Activated T-cell treated with anti-CD3 and anti-CD28 coated beads, Interleukin-2, amount 50 U/mL, for 24 hours (primary cell): ENCODE measurements at regions not wholly inside any gene's neighbourhood (a gene's known extent, or its start where the extent isn't known, plus 50 kb on each side); places are given as distances from the start of the nearest gene placed in this dataset.
"Not testable (repeated sequence)": the region's sequence is repeated elsewhere in the genome, so short reads cannot be mapped to it uniquely, and the experiment has no call there.

ENCODE experiments used
- DNase-seq: peaks from one replicate; pipeline ENCODE4 v3.0.0-alpha.2; 2020
- H3K27ac Mint-ChIP-seq: 2 replicates; pipeline ENCODE4 v1.8.0; 2020; ENCODE audit warnings: mild to moderate bottlenecking, mixed read lengths
- H3K27me3 Mint-ChIP-seq: 2 replicates; pipeline ENCODE4 v1.8.0; 2020; ENCODE audit warnings: mixed read lengths
- H3K36me3 Mint-ChIP-seq: 2 replicates; pipeline ENCODE4 v1.8.0; 2020; ENCODE audit warnings: low read depth, mixed read lengths
- H3K4me1 Mint-ChIP-seq: 2 replicates; pipeline ENCODE4 v1.8.0; 2020; ENCODE audit warnings: low read depth, mixed read lengths
- H3K4me3 Mint-ChIP-seq: 2 replicates; pipeline ENCODE4 v1.8.0; 2020; ENCODE audit warnings: mild to moderate bottlenecking, moderate library complexity, mixed read lengths
- H3K9me3 Mint-ChIP-seq: 2 replicates; pipeline ENCODE4 v1.8.0; 2020; ENCODE audit warnings: mixed read lengths

DNA sequence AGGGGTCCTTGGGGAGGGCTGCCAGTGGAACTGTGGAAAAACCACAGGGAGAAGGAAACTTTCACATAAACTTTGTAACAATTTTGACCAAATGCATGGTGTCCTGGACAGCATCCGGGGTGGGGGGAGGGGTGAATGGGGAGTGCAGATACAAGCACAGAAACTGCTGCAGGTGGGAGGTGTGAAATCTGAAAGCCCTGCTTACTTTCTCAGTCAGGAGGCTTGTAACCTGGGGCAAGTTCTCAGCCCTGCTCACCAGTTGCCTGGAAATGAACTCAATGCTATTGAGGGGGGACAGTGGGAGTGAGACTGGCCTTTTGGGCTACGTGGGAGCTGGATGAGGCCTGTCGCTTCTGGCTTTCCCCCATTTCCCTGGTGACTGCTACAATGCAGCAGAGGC, 694.5 kb upstream of the ZNF608 start:
- Mint-ChIP-seq H3K36me3 (no peaks in the 10 kb centered on the region), H3K27me3 (no peaks in the 10 kb centered on the region), H3K9me3 (peaks cover 51% of the 10 kb centered on the region), H3K4me3 (no peak overlapping the region), H3K27ac (no peak overlapping the region), H3K4me1 (no peaks in the 10 kb centered on the region)
- no peak for DNase-seq

DNA sequence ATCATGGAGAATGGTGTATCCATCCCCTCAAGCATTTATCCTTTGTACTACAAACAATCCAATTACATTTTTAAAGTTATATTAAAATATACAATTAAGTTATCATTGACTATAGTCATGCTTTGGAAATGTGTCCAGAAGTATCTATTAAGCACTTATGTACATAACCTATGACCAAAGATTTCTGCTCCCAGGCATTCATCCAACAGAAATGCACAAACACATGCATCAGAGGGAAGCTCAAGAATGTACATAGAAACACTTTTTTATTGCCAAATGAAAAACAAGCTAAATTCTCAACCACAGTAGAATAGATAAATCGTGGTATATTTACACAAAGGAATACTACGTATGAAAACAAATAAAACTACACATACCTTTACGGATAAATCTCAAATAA, 700.5 kb upstream of the ZNF608 start:
- H3K27me3 Mint-ChIP-seq = no peaks in the 10 kb centered on the region
- no peak overlapping the region for H3K4me3 Mint-ChIP-seq
- DNase-seq = no peak
- peaks cover 31% of the 10 kb centered on the region for H3K9me3 Mint-ChIP-seq
- no peak overlapping the region for H3K27ac Mint-ChIP-seq
- H3K4me1 Mint-ChIP-seq = no peaks in the 10 kb centered on the region
- H3K36me3 Mint-ChIP-seq = no peaks in the 10 kb centered on the region

DNA sequence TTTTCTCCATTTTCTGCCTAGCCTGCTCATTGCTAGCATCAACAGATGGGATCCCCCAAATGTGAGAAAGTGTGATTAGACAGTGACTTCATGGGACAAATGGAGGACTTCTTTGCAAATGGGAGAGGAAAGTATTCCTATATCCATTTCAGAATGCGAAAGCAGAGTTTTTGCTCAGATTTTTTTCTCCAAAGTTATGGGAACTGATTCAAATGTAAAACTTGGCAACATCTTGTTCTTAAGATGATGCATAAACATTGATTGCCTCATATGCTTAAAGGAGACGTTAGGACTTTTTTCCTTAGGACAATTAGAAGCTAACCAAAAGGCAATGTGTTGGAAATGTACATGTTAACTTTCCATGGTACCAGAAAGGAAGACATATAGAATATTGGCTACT, 704.3 kb upstream of the ZNF608 start:
- no peak for DNase-seq
- Mint-ChIP-seq H3K9me3 (peaks cover 21% of the 10 kb centered on the region), H3K36me3 (no peaks in the 10 kb centered on the region)

DNA sequence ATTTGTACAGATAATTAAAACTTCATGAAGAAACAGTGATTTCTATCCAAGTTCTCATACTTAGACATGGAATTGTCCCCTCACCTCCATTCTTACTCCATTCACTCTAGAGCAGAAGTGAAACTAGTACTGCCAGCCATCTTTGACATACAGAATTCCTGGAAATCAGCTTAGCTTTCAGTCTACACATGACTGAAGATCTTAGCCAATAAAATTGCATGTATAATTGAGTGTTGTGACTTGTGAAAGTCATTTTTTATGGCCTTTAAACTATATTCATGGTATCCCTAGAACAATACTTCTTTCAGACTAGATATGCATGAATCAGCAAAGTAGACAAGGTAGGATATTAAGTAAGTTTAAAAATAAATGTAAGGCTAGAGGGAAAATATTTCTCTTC, 705.2 kb upstream of the ZNF608 start:
- Mint-ChIP-seq H3K4me1 (no peaks in the 10 kb centered on the region), H3K27me3 (no peaks in the 10 kb centered on the region), H3K36me3 (no peaks in the 10 kb centered on the region), H3K27ac (no peak overlapping the region), H3K9me3 (peaks cover 25% of the 10 kb centered on the region), H3K4me3 (no peak overlapping the region)
- DNase-seq = no peak

More for the DNA sequence above, 704.3 kb upstream of the ZNF608 start:
- H3K4me3 Mint-ChIP-seq = no peak overlapping the region
- no peaks in the 10 kb centered on the region for H3K27me3 Mint-ChIP-seq
- no peaks in the 10 kb centered on the region for H3K4me1 Mint-ChIP-seq
- no peak overlapping the region for H3K27ac Mint-ChIP-seq

DNA sequence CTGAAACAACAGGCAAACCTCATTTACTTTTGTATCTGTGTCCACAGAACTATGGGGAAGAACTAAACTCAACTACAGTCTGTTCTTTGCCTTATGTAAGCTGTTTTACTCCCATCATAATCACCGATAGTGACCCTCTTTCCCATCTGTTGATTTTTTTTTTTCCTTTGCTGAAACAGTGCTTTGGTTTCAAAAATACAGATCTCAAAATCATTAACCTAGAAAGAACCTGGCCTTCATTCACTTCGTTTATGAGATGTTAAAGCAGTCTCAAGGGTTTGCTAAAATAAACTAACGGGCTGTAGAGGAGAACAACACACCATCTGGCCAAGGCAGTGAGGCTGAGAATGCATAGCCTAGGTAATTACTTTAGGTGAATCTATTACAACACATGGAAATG, 706.6 kb upstream of the ZNF608 start:
- no peaks in the 10 kb centered on the region for H3K36me3 Mint-ChIP-seq
- no peak overlapping the region for H3K27ac Mint-ChIP-seq
- no peak overlapping the region for H3K4me3 Mint-ChIP-seq
- no peaks in the 10 kb centered on the region for H3K4me1 Mint-ChIP-seq
- H3K9me3 Mint-ChIP-seq = peaks cover 28% of the 10 kb centered on the region
- DNase-seq = no peak
- H3K27me3 Mint-ChIP-seq = no peaks in the 10 kb centered on the region

DNA sequence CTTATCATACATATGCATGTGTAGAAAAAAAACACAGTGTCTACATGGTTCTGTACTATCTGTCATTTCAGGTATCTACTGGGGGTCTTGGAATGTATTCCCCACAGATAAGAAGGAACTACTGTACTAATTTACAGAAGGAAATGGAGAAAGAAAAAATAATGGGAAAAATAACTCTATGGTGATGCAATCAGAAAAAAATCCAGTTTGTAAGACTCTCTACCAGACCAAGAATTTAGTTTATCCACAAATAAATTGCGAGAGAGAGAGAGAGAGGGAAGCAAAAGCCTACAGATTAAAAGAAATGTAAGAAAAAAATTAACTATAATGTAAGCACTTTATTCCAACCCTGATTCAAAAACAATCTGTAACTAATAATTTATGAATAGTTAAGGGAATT, 708.6 kb upstream of the ZNF608 start:
- no peak for DNase-seq
- Mint-ChIP-seq H3K4me3 (no peak overlapping the region), H3K27me3 (no peaks in the 10 kb centered on the region), H3K36me3 (no peaks in the 10 kb centered on the region), H3K27ac (no peak overlapping the region), H3K4me1 (no peaks in the 10 kb centered on the region), H3K9me3 (peaks cover 26% of the 10 kb centered on the region)

DNA sequence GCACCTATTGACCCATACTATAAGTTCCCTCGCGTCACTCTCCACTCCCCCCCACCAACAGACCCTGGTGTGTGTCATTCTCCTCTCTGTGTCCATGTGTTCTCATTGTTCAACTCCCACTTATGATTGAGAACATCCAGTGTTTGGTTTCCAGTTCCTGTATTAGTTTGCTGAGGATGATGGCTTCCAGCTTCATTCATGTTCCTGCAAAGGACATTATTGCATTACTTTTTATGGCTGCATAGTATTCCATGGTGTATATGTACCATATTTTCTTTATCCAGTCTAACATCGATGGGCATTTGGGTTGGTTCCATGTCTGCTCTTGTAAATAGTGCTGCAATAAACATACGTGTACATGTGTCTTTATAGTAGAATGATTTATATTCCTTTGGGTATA, 709.6 kb upstream of the ZNF608 start:
- H3K9me3 Mint-ChIP-seq = peaks cover 26% of the 10 kb centered on the region
- not testable (repeated sequence) for H3K27ac Mint-ChIP-seq, DNase-seq, H3K4me1 Mint-ChIP-seq, H3K27me3 Mint-ChIP-seq, H3K4me3 Mint-ChIP-seq, H3K36me3 Mint-ChIP-seq

DNA sequence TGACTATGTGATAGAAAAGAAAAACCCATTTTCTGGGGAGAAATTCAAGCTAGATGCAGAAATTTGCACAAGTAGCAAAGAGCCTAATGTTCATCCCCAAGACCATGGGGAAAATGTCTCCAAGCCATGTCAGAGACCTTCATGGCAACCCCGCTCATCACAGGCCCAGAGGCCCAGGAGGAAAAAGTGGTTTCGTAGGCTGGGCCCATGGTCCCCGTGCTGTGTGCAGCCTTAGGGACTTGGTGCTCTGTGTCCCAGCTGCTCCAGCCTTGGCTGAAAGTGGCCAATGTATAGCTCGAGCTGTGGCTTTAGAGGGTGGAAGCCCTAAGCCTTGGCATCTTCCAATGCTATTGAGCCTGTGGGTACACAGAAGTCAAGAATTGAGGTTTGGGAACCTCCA, 711.2 kb upstream of the ZNF608 start:
- Mint-ChIP-seq H3K27ac (no peak overlapping the region), H3K36me3 (no peaks in the 10 kb centered on the region), H3K4me3 (no peak overlapping the region), H3K9me3 (peaks cover 26% of the 10 kb centered on the region), H3K4me1 (no peaks in the 10 kb centered on the region), H3K27me3 (no peaks in the 10 kb centered on the region)
- DNase-seq = no peak

DNA sequence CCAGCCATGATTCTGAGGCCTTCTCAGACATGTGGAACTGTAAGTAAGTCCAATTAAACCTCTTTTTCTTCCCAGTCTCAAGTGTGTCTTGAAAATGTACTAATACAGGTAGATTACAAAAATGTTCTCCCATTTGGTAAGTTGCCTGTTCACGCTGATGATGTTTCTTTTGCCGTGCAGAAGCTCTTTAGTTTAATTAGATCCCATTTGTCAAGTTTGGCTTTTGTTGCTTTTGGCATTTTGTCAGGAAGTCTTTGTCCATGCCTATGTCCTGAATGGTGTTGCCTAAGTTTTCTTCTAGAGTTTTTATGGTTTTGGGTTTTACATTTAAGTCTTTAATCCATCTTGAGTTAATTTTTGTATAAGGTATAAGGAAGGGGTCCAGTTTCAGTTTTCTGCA, 712.5 kb upstream of the ZNF608 start:
- H3K9me3 Mint-ChIP-seq = peaks cover 15% of the 10 kb centered on the region
- not testable (repeated sequence) for H3K4me1 Mint-ChIP-seq, H3K4me3 Mint-ChIP-seq, DNase-seq, H3K36me3 Mint-ChIP-seq, H3K27me3 Mint-ChIP-seq, H3K27ac Mint-ChIP-seq

DNA sequence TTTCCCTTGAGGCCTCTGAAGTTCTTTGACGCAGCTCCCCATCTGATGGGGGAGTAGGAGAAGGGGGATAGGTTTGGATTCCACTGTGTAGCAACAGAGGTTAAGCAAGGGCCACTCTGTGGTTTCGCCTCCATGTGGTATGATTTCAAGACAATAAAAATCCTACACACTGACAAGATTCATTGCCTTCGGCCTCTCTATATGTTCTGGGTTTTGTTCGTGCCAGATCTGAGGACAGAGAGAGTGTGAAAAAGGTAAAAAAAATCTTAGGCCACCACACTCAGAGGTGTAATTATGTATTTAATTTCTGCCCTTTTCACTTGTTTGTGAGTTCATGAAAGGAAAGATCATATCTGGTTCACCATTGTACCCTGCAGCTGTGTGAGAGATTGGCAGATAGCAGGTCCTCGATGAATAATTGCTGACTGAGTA, 715.2 kb upstream of the ZNF608 start:
- Mint-ChIP-seq H3K4me1 (no peaks in the 10 kb centered on the region), H3K9me3 (peaks cover 9% of the 10 kb centered on the region), H3K4me3 (no peak overlapping the region), H3K36me3 (no peaks in the 10 kb centered on the region), H3K27me3 (no peaks in the 10 kb centered on the region), H3K27ac (no peak overlapping the region)
- no peak for DNase-seq

DNA sequence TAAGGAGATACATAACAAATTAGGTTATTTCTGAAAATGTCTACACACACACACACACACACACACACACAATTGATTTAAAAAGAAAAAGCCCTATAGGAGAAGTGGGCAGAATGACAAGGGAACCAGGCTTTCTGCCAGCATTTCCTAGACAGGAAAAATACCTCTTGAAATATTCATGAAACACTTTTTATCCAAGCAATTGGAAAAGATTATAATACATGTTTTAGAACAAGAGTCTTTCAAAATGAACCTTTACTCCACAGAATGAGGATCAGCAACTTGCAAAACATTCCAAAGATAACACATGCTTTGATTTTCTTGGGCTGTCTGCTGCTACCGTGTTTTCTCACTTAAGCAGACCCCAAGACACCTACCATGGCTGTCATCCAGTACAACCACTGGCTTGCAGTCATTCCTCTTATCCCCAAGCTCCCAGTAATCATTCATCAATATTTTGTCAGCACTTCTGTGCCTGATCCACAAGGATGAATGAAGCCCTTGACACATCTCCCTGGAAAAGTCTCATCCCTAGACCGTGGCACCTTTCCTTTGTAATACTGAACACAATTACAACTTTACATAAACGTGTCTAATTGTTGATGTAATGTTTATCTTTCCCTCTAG, 717.1 kb upstream of the ZNF608 start:
- Mint-ChIP-seq H3K4me3 (no peak overlapping the region), H3K36me3 (no peaks in the 10 kb centered on the region), H3K27ac (no peak overlapping the region), H3K27me3 (no peaks in the 10 kb centered on the region), H3K4me1 (no peaks in the 10 kb centered on the region), H3K9me3 (peaks cover 8% of the 10 kb centered on the region)
- no peak for DNase-seq

DNA sequence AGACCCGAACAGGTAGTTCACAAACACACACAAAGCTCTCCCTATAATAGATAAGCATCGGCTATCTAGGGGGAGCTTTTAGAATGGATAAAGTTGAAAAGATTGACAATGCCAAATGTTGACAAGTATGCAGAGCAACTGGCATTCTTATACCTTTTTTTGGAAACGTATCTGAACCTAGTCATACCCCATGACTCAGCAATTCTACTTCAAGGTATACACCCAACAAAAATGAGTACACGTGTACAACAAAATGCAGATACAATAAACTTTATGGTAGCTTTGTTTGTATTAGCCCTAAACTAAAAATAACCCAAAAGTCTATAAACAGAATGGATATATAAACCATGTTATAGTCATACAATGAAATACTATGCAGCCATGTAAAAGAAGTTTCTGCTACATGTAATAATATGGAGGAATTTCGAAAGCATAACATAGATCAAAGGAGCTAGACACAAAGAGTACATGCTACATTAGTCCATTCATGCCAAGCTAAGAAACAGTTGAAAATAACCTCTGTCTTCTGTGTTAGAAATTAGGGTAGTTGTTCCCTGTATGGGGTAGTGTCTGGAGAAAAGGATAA, 718.5 kb upstream of the ZNF608 start:
- H3K27ac Mint-ChIP-seq = no peak overlapping the region
- H3K27me3 Mint-ChIP-seq = no peaks in the 10 kb centered on the region

DNA sequence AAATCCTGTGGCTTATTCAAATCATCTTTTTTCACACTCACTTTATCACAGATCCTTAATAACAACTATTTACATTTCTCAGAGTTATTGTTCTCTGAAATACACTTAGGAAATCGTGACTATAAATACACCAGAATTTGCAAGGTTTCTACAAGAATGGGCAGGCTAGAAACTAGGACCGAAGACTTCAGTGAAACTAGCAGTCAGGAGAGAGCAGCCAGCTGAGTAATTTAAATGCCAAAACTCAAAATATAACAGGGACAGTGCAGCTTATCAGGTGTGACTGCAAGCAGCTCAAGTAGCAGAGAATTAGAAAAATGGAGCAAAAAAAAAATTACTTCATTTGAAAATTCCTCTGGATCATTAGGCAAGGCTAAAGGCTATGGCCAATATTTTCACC, 719.3 kb upstream of the ZNF608 start:
- DNase-seq = no peak
- no peak overlapping the region for H3K4me3 Mint-ChIP-seq
- H3K27ac Mint-ChIP-seq = no peak overlapping the region
- H3K4me1 Mint-ChIP-seq = no peaks in the 10 kb centered on the region
- H3K9me3 Mint-ChIP-seq = peaks cover 5% of the 10 kb centered on the region
- H3K27me3 Mint-ChIP-seq = no peaks in the 10 kb centered on the region
- no peaks in the 10 kb centered on the region for H3K36me3 Mint-ChIP-seq

More for the DNA sequence above, 718.5 kb upstream of the ZNF608 start:
- Mint-ChIP-seq H3K36me3 (no peaks in the 10 kb centered on the region), H3K9me3 (peaks cover 5% of the 10 kb centered on the region), H3K4me1 (no peaks in the 10 kb centered on the region), H3K4me3 (no peak overlapping the region)
- DNase-seq = no peak

DNA sequence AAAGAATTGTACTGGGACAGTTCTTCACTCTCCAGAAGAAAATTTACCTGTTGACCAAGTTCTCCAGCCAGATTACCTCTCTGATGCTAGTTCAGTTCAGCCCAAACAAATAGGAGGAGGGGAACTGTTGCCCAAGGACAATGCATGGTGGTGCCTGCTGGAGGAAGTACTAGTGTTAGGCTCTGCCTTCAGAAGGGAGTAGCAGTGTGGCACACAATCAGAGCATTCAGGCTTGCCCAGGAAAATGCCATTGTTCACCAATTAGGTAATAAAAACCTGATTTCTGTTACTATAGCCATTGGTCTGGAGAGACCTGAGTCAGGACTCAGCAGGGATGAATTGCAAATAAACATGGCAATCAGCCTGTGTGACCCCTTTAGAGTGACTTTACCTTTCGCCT, 720.8 kb upstream of the ZNF608 start:
- no peaks in the 10 kb centered on the region for H3K4me1 Mint-ChIP-seq
- DNase-seq = no peak
- no peak overlapping the region for H3K4me3 Mint-ChIP-seq
- no peak overlapping the region for H3K27ac Mint-ChIP-seq
- H3K36me3 Mint-ChIP-seq = no peaks in the 10 kb centered on the region
- H3K27me3 Mint-ChIP-seq = no peaks in the 10 kb centered on the region
- peaks cover 3% of the 10 kb centered on the region for H3K9me3 Mint-ChIP-seq

DNA sequence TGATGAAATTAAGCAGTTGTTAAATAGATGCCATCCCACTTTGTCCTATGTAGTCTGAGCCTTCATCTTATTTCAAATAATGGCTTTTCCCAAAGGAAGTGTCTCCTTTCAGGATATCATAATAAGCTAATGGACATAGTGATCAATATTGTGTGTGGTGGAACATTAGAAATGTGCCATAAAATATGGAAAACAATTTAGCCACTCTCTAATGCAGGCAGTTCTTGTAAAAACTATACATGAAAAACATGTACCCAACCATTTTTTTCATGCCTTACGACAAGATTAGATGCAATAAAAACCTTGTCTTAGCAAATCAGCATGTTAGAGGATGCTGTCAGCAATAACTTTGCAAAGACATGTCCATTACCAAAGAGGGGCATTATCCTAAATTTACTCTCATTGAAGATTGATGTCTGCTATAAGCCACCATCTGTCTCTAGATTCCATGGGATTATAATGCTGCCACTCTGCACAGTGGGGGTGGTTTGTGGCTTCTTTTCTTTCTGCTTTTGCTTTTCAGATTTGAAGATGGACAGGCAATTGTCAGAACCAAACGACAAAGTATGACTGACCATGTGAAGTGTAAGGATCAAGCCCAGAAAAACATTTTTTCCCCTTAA, 724.0 kb upstream of the ZNF608 start:
- Mint-ChIP-seq H3K4me3 (no peak overlapping the region), H3K27ac (no peak overlapping the region), H3K9me3 (peaks cover 5% of the 10 kb centered on the region), H3K36me3 (no peaks in the 10 kb centered on the region), H3K27me3 (no peaks in the 10 kb centered on the region), H3K4me1 (no peaks in the 10 kb centered on the region)
- DNase-seq = no peak
